HG02642 (cell line): ENCODE measurements at regions not wholly inside any gene's neighbourhood (a gene's known extent, or its start where the extent isn't known, plus 50 kb on each side); places are given as distances from the start of the nearest gene placed in this dataset.
"Not testable (repeated sequence)": the region's sequence is repeated elsewhere in the genome, so short reads cannot be mapped to it uniquely, and the experiment has no call there.

Experiments used
- ATAC-seq: cut with Tn5 transposase; IDR thresholded peaks from one replicate; pipeline ENCODE4 v1.9.1; 2021; ENCODE audit warnings: mild to moderate bottlenecking; ENCODE audit not compliant: unreplicated experiment, poor library complexity

- no peak for ATAC-seq
Measured at GRCh38 chrX:5337160-5337559, 891.5 kb downstream of the NLGN4X start.

- ATAC-seq: no peak
Measured at GRCh38 chrX:5324546-5324945, 904.1 kb downstream of the NLGN4X start.

GRCh38 chrX:5314148-5314547, 914.5 kb downstream of the NLGN4X start:
- no peak for ATAC-seq

GRCh38 chrX:5307416-5307815, 921.3 kb downstream of the NLGN4X start:
- ATAC-seq: no peak

GRCh38 chrX:5306654-5307121, 922.0 kb downstream of the NLGN4X start:
- no peak for ATAC-seq

- no peak for ATAC-seq
Measured at GRCh38 chrX:5305452-5305851, 923.2 kb downstream of the NLGN4X start.

- no peak for ATAC-seq
Measured at GRCh38 chrX:5295004-5295403, 933.7 kb downstream of the NLGN4X start.

GRCh38 chrX:5290635-5291034, 938.0 kb downstream of the NLGN4X start:
- no peak for ATAC-seq

GRCh38 chrX:5289949-5290348, 938.7 kb downstream of the NLGN4X start:
- ATAC-seq: not testable (repeated sequence)

- no peak for ATAC-seq
Measured at GRCh38 chrX:5278908-5279307, 949.8 kb downstream of the NLGN4X start.

GRCh38 chrX:5265324-5265850, 963.3 kb downstream of the NLGN4X start:
- ATAC-seq: no peak

GRCh38 chrX:5250106-5250505, 978.6 kb downstream of the NLGN4X start:
- ATAC-seq: no peak

- no peak for ATAC-seq
Measured at GRCh38 chrX:5242091-5242790, 986.4 kb downstream of the NLGN4X start.

- no peak for ATAC-seq
Measured at GRCh38 chrX:5236749-5237148, 991.9 kb downstream of the NLGN4X start.

GRCh38 chrX:5236096-5236495, 992.6 kb downstream of the NLGN4X start:
- no peak for ATAC-seq

- no peak for ATAC-seq
Measured at GRCh38 chrX:5233830-5234229, 994.8 kb downstream of the NLGN4X start.

- ATAC-seq: no peak
Measured at GRCh38 chrX:5220421-5220820, 1008.2 kb downstream of the NLGN4X start.

GRCh38 chrX:5194806-5195205, 1033.9 kb downstream of the NLGN4X start:
- no peak for ATAC-seq

GRCh38 chrX:5180135-5180741, 1048.4 kb downstream of the NLGN4X start:
- ATAC-seq: no peak

GRCh38 chrX:5176766-5177165, 1051.9 kb downstream of the NLGN4X start:
- no peak for ATAC-seq

- no peak for ATAC-seq
Measured at GRCh38 chrX:5163663-5164062, 1065.0 kb downstream of the NLGN4X start.

- ATAC-seq: no peak
Measured at GRCh38 chrX:5155301-5155700, 1073.4 kb downstream of the NLGN4X start.
